GM12878 (cell line): ENCODE measurements at regions not wholly inside any gene's neighbourhood (a gene's known extent, or its start where the extent isn't known, plus 50 kb on each side); places are given as distances from the start of the nearest gene placed in this dataset.

Experiments used
- CEBPB ChIP-seq, 2 experiments: fragments of 150-350 bp in 1 of 2; IDR thresholded peaks; 2 replicates each; pipeline ENCODE4 v1.6.1; 2012 to 2014; ENCODE audit warnings: low read depth in 2 of 2, low read length in 2 of 2, borderline replicate concordance in 1 of 2, inconsistent platforms in 1 of 2
- CHD2 ChIP-seq: IDR thresholded peaks from 2 replicates; pipeline ENCODE4 v1.6.1; 2011; ENCODE audit warnings: low read depth, low read length, improper control_type of control experiment, borderline replicate concordance
- CHD4 ChIP-seq: fragments of 200-600 bp; sonication (generic); IDR thresholded peaks from 2 replicates; pipeline ENCODE4 v1.6.1; 2016; ENCODE audit warnings: mild to moderate bottlenecking
- CTCF ChIP-seq, 3 experiments: IDR thresholded peaks in 2 of 3; conservative IDR thresholded peaks in 1 of 3; 2 replicates each; pipeline ENCODE4 v1.5.1; 2011; ENCODE audit warnings: low read depth in 3 of 3, low read length in 3 of 3, mild to moderate bottlenecking in 3 of 3, control low read depth in 2 of 3, moderate library complexity in 2 of 3, inconsistent platforms in 1 of 3, mixed read lengths in 1 of 3; ENCODE audit not compliant: control insufficient read depth in 2 of 3, insufficient read depth in 1 of 3; ENCODE audit errors: extremely low read depth in 1 of 3
- DPF2 ChIP-seq: fragments of 450-650 bp; IDR thresholded peaks from 2 replicates; pipeline ENCODE4 v1.6.1; 2017; ENCODE audit warnings: mild to moderate bottlenecking
- EZH2 ChIP-seq: IDR thresholded peaks from 2 replicates; pipeline ENCODE4 v1.6.1; 2012; ENCODE audit warnings: low read depth, mild to moderate bottlenecking, control low read depth, inconsistent platforms, low read length, borderline replicate concordance; ENCODE audit not compliant: control insufficient read depth
- HDGF ChIP-seq: fragments of 450-650 bp; IDR thresholded peaks from 2 replicates; pipeline ENCODE4 v1.6.1; 2016; ENCODE audit warnings: antibody characterized with exemption
- MTA2 ChIP-seq: fragments of 450-650 bp; IDR thresholded peaks from 2 replicates; pipeline ENCODE4 v1.6.1; 2016; ENCODE audit warnings: low read depth, mild to moderate bottlenecking, moderate library complexity
- MTA3 ChIP-seq: IDR thresholded peaks from 2 replicates; pipeline ENCODE4 v1.6.1; 2012; ENCODE audit warnings: low read length, inconsistent platforms, borderline replicate concordance
- PBX3 ChIP-seq: IDR thresholded peaks from 2 replicates; pipeline ENCODE4 v1.6.1; 2011; ENCODE audit warnings: mild to moderate bottlenecking, low read depth, low read length, moderate library complexity; ENCODE audit not compliant: insufficient replicate concordance
- TARDBP ChIP-seq: IDR thresholded peaks from 2 replicates; pipeline ENCODE4 v1.6.1; 2016; ENCODE audit warnings: borderline replicate concordance

- TF ChIP-seq CTCF (IDR thresholded peaks at IDR 0.05 in 2 of 3, conservative IDR thresholded peaks at IDR 0.05 in 1 of 3; ENCODE audit: control insufficient read depth in 2 of 3, extremely low read depth in 1 of 3, insufficient read depth in 1 of 3, low read depth in 3 of 3, low read length in 3 of 3): no peak
- no peak for TF ChIP-seq TARDBP
- no peak for TF ChIP-seq MTA3
- TF ChIP-seq DPF2: no peak
- no peak for TF ChIP-seq CEBPB (IDR thresholded peaks at IDR 0.05; ENCODE audit: borderline replicate concordance in 1 of 2, low read depth in 2 of 2, low read length in 2 of 2)
- TF ChIP-seq MTA2: no peak
- TF ChIP-seq EZH2: no peak
- TF ChIP-seq PBX3: no peak
- no peak for TF ChIP-seq CHD4
- TF ChIP-seq HDGF: no peak
- no peak for TF ChIP-seq CHD2
Measured at GRCh38 chr1:178612261-178612660, 99.4 kb downstream of the TEX35 start.
